HG02798 (cell line): ENCODE measurements at regions not wholly inside any gene's neighbourhood (a gene's known extent, or its start where the extent isn't known, plus 50 kb on each side); places are given as distances from the start of the nearest gene placed in this dataset.
"Not testable (repeated sequence)": the region's sequence is repeated elsewhere in the genome, so short reads cannot be mapped to it uniquely, and the experiment has no call there.

Source experiments
- ATAC-seq: cut with Tn5 transposase; IDR thresholded peaks from one replicate; pipeline ENCODE4 v1.9.1; 2021; ENCODE audit warnings: mild to moderate bottlenecking; ENCODE audit not compliant: unreplicated experiment, poor library complexity

- ATAC-seq = no peak
These were observed 719.4 kb downstream of the RERGL start for GRCh38 chr12:17370621-17371020.

GRCh38 chr12:17369556-17369955 lies 720.4 kb downstream of the RERGL start:
- ATAC-seq = no peak

- no peak for ATAC-seq
These were observed 728.8 kb downstream of the RERGL start for GRCh38 chr12:17361224-17361623.

GRCh38 chr12:17358835-17359234 lies 731.2 kb downstream of the RERGL start:
- ATAC-seq = no peak

GRCh38 chr12:17357396-17357795 lies 732.6 kb downstream of the RERGL start:
- ATAC-seq = no peak

- no peak for ATAC-seq
These were observed 737.8 kb downstream of the RERGL start for GRCh38 chr12:17352164-17352563.

- no peak for ATAC-seq
These were observed 741.7 kb downstream of the RERGL start for GRCh38 chr12:17348311-17348710.

- no peak for ATAC-seq
These were observed 738.7 kb upstream of the LMO3 start for GRCh38 chr12:17344649-17345048.

GRCh38 chr12:17342381-17342961 lies 736.5 kb upstream of the LMO3 start:
- no peak for ATAC-seq

GRCh38 chr12:17335487-17335886 lies 729.5 kb upstream of the LMO3 start:
- ATAC-seq = no peak

GRCh38 chr12:17334784-17335183 lies 728.8 kb upstream of the LMO3 start:
- ATAC-seq = no peak

- no peak for ATAC-seq
These were observed 727.3 kb upstream of the LMO3 start for GRCh38 chr12:17333287-17333686.

GRCh38 chr12:17326649-17327048 lies 720.7 kb upstream of the LMO3 start:
- ATAC-seq = no peak

- no peak for ATAC-seq
These were observed 716.1 kb upstream of the LMO3 start for GRCh38 chr12:17322090-17322489.

GRCh38 chr12:17304503-17305347 lies 698.8 kb upstream of the LMO3 start:
- no peak for ATAC-seq

- ATAC-seq = no peak
These were observed 696.0 kb upstream of the LMO3 start for GRCh38 chr12:17302001-17302400.

GRCh38 chr12:17301544-17301943 lies 695.6 kb upstream of the LMO3 start:
- no peak for ATAC-seq

- ATAC-seq = no peak
These were observed 690.9 kb upstream of the LMO3 start for GRCh38 chr12:17296882-17297281.

GRCh38 chr12:17286874-17287273 lies 680.9 kb upstream of the LMO3 start:
- no peak for ATAC-seq

- ATAC-seq = no peak
These were observed 678.9 kb upstream of the LMO3 start for GRCh38 chr12:17284873-17285272.

- ATAC-seq = no peak
These were observed 677.6 kb upstream of the LMO3 start for GRCh38 chr12:17283563-17283962.

- ATAC-seq = not testable (repeated sequence)
These were observed 676.2 kb upstream of the LMO3 start for GRCh38 chr12:17282169-17282568.
